Liver (tissue), 8 donors: ENCODE measurements at regions not wholly inside any gene's neighbourhood (a gene's known extent, or its start where the extent isn't known, plus 50 kb on each side); places are given as distances from the start of the nearest gene placed in this dataset.

ENCODE experiments used
- DNase-seq: peaks from one replicate; pipeline ENCODE4 v3.0.0-alpha.2; 2017; ENCODE audit warnings: low spot score
- H3K27ac ChIP-seq, 2 donors: one replicate each; pipeline ENCODE4 v1.7.0; 2013; ENCODE audit warnings: inconsistent platforms in 2 of 2, low read length in 2 of 2, control low read depth in 1 of 2, low read depth in 1 of 2, mild to moderate bottlenecking in 1 of 2
- H3K27me3 ChIP-seq, 4 donors: one replicate each; pipeline versions ENCODE4 v1.6.1 to v1.7.0; 2013; ENCODE audit warnings: low read length in 3 of 4, inconsistent platforms in 1 of 4, mild to moderate bottlenecking in 1 of 4, moderate library complexity in 1 of 4; ENCODE audit not compliant: control insufficient read depth in 4 of 4, insufficient read depth in 4 of 4
- H3K36me3 ChIP-seq, 4 donors: one replicate each; pipeline versions ENCODE4 v1.6.1 to v1.7.0; 2013; ENCODE audit warnings: low read length in 3 of 4, mild to moderate bottlenecking in 3 of 4, low read depth in 1 of 4, moderate library complexity in 1 of 4; ENCODE audit not compliant: control insufficient read depth in 4 of 4, insufficient read depth in 3 of 4
- H3K4me1 ChIP-seq, 4 donors: one replicate each; pipeline versions ENCODE4 v1.6.1 to v1.7.0; 2013; ENCODE audit warnings: low read length in 3 of 4, mild to moderate bottlenecking in 3 of 4, moderate library complexity in 1 of 4; ENCODE audit not compliant: control insufficient read depth in 4 of 4, insufficient read depth in 4 of 4
- H3K4me3 ChIP-seq, 3 donors: one replicate each; pipeline versions ENCODE4 v1.6.1 to v1.7.0; 2013; ENCODE audit warnings: low read length in 3 of 3, control low read depth in 1 of 3, low read depth in 1 of 3, mild to moderate bottlenecking in 1 of 3
- H3K9ac ChIP-seq, 2 donors: one replicate each; pipeline ENCODE4 v1.7.0; 2013; ENCODE audit warnings: low read length in 2 of 2, mild to moderate bottlenecking in 2 of 2, moderate library complexity in 2 of 2, control low read depth in 1 of 2, low read depth in 1 of 2
- H3K9me3 ChIP-seq, 4 donors: one replicate each; pipeline versions ENCODE4 v1.6.1 to v1.7.0; 2013; ENCODE audit warnings: low read length in 3 of 4; ENCODE audit not compliant: control insufficient read depth in 4 of 4
- ATF3 ChIP-seq: IDR thresholded peaks from 2 replicates; pipeline ENCODE4 v1.6.1; 2016; ENCODE audit warnings: antibody characterized with exemption
- CTCF ChIP-seq: fragments of 150-350 bp; IDR thresholded peaks from 2 replicates; pipeline ENCODE4 v1.5.1; 2017; ENCODE audit warnings: improper control_type of control experiment, low read depth, low read length; ENCODE audit not compliant: missing input control
- EGR1 ChIP-seq, 2 donors: IDR thresholded peaks; 2 replicates each; pipeline ENCODE4 v1.6.1; 2016 to 2018; ENCODE audit warnings: antibody characterized with exemption in 2 of 2, low read depth in 2 of 2
- FOXA1 ChIP-seq: IDR thresholded peaks from 2 replicates; pipeline ENCODE4 v1.6.1; 2016; ENCODE audit warnings: antibody characterized with exemption
- GABPA ChIP-seq, 2 donors: IDR thresholded peaks in 1 of 2; conservative IDR thresholded peaks in 1 of 2; 2 replicates each; pipeline ENCODE4 v1.6.1; 2016; ENCODE audit warnings: antibody characterized with exemption in 2 of 2, mild to moderate bottlenecking in 1 of 2, moderate library complexity in 1 of 2
- HNF4A ChIP-seq, 2 donors: conservative IDR thresholded peaks; 2 replicates each; pipeline ENCODE4 v1.6.1; 2016; ENCODE audit warnings: antibody characterized with exemption in 2 of 2, mild to moderate bottlenecking in 2 of 2
- HNF4G ChIP-seq: IDR thresholded peaks from 2 replicates; pipeline ENCODE4 v1.6.1; 2016; ENCODE audit warnings: antibody characterized with exemption
- JUND ChIP-seq, 2 donors: IDR thresholded peaks; 2 replicates each; pipeline ENCODE4 v1.6.1; 2016; ENCODE audit warnings: antibody characterized with exemption in 2 of 2
- MAX ChIP-seq: IDR thresholded peaks from 2 replicates; pipeline ENCODE4 v1.6.1; 2016; ENCODE audit warnings: antibody characterized with exemption
- NR2F2 ChIP-seq: IDR thresholded peaks from 2 replicates; pipeline ENCODE4 v1.6.1; 2016; ENCODE audit warnings: antibody characterized with exemption
- RAD21 ChIP-seq, 2 donors: IDR thresholded peaks; 2 replicates each; pipeline ENCODE4 v1.6.1; 2016; ENCODE audit warnings: antibody characterized with exemption in 2 of 2, mild to moderate bottlenecking in 2 of 2
- REST ChIP-seq: IDR thresholded peaks from 2 replicates; pipeline ENCODE4 v1.6.1; 2016; ENCODE audit warnings: antibody characterized with exemption, mild to moderate bottlenecking
- RXRA ChIP-seq, 2 donors: IDR thresholded peaks; 2 replicates each; pipeline ENCODE4 v1.6.1; 2017 to 2018; ENCODE audit warnings: antibody characterized with exemption in 2 of 2, mild to moderate bottlenecking in 1 of 2
- SP1 ChIP-seq: IDR thresholded peaks from 2 replicates; pipeline ENCODE4 v1.6.1; 2018; ENCODE audit warnings: antibody characterized with exemption, mild to moderate bottlenecking
- YY1 ChIP-seq: IDR thresholded peaks from 2 replicates; pipeline ENCODE4 v1.6.1; 2016; ENCODE audit warnings: antibody characterized with exemption, mild to moderate bottlenecking
- ZBTB33 ChIP-seq: IDR thresholded peaks from 2 replicates; pipeline ENCODE4 v1.6.1; 2016; ENCODE audit warnings: antibody characterized with exemption
- WGBS: extraction: QIAGEN DNeasy Blood & Tissue Kit; methylation state at CpG from one replicate; pipeline ENCODE4 v1.1.7; 2013; 5-methylcytosine and 5-hydroxymethylcytosine counted together
- donor health status: healthy.
- donor health status: healthy.
- donor health status: healthy.
- donor health status: healthy.
- donor health status: healthy.

- TF ChIP-seq CTCF (no peak), EGR1 (IDR thresholded peaks at IDR 0.05; ENCODE audit: low read depth in 2 of 2) (no peak), FOXA1 (no peak), HNF4A (conservative IDR thresholded peaks at IDR 0.05) (no peak), GABPA (IDR thresholded peaks at IDR 0.05 in 1 of 2, conservative IDR thresholded peaks at IDR 0.05 in 1 of 2) (no peak), MAX (no peak)
These were observed 493.8 kb downstream of the IGSF11 start (continued) for GRCh38 chr3:118540826-118541225.

GRCh38 chr3:118541796-118542195 lies 492.9 kb downstream of the IGSF11 start:
- Histone ChIP-seq H3K27ac (no peak overlapping the region), H3K4me1 (no peaks in the 10 kb centered on the region), H3K9ac (no peak overlapping the region), H3K9me3 (peaks cover 0 to 4% (median 0%) of the 10 kb centered on the region in 4 donors), H3K27me3 (no peaks in the 10 kb centered on the region), H3K4me3 (no peak overlapping the region), H3K36me3 (no peaks in the 10 kb centered on the region)
- WGBS = 78% methylated on average over 2 of the region's 2 CpGs
- TF ChIP-seq FOXA1 = no peak
- TF ChIP-seq ATF3 = no peak
- DNase-seq = no peak

- WGBS = 55% methylated on average over 1 of the region's 1 CpG
- no peak for TF ChIP-seq HNF4G
- TF ChIP-seq FOXA1 = no peak
- no peak for TF ChIP-seq ZBTB33
- no peak for TF ChIP-seq JUND (IDR thresholded peaks at IDR 0.05)
- no peak for TF ChIP-seq YY1
- no peak for TF ChIP-seq RAD21 (IDR thresholded peaks at IDR 0.05)
- TF ChIP-seq NR2F2 = no peak
- no peak for TF ChIP-seq REST
- no peak for TF ChIP-seq SP1
- TF ChIP-seq RXRA (IDR thresholded peaks at IDR 0.05) = no peak
- no peak for TF ChIP-seq GABPA (IDR thresholded peaks at IDR 0.05 in 1 of 2, conservative IDR thresholded peaks at IDR 0.05 in 1 of 2)
- H3K4me1 ChIP-seq = no peaks in the 10 kb centered on the region
- H3K27ac ChIP-seq = no peak overlapping the region
- no peak overlapping the region for H3K4me3 ChIP-seq
- no peak for DNase-seq
- H3K9ac ChIP-seq = no peak overlapping the region
- H3K36me3 ChIP-seq = no peaks in the 10 kb centered on the region
- no peaks in the 10 kb centered on the region for H3K27me3 ChIP-seq
- peaks cover 0 to 4% (median 0%) of the 10 kb centered on the region in 4 donors for H3K9me3 ChIP-seq
These were observed 490.8 kb downstream of the IGSF11 start for GRCh38 chr3:118543832-118544231.
